ENCODE measurements at regions not wholly inside any gene's neighbourhood (a gene's known extent, or its start where the extent isn't known, plus 50 kb on each side); places are given as distances from the start of the nearest gene placed in this dataset.
"Not testable (repeated sequence)": the region's sequence is repeated elsewhere in the genome, so short reads cannot be mapped to it uniquely, and the experiment has no call there.

- Histone ChIP-seq H3K9me3 (ENCODE audit: control insufficient read depth, low read length) (no peaks in the 10 kb centered on the region), H3K4me3 (ENCODE audit: low read depth, low read length) (no peak overlapping the region), H3K36me3 (ENCODE audit: control insufficient read depth, insufficient read depth, low read length) (no peaks in the 10 kb centered on the region), H3K4me2 (ENCODE audit: low read length) (no peak overlapping the region), H3K27ac (no peak overlapping the region), H3K79me2 (no peaks in the 10 kb centered on the region), H3K27me3 (ENCODE audit: control insufficient read depth, insufficient read depth, low read length) (no peaks in the 10 kb centered on the region), H3K4me1 (no peaks in the 10 kb centered on the region), H3K9ac (no peak overlapping the region), H2AFZ (no peak overlapping the region)
- TF ChIP-seq CTCF (IDR thresholded peaks at IDR 0.05): no peak
These were observed 111.1 kb upstream of the CAB39 start for GRCh38 chr2:230601510-230601909.

- H3K27ac ChIP-seq: no peak overlapping the region
- no peak overlapping the region for H2AFZ ChIP-seq
- no peaks in the 10 kb centered on the region for H3K4me1 ChIP-seq
- no peaks in the 10 kb centered on the region for H3K9me3 ChIP-seq (ENCODE audit: control insufficient read depth, low read length)
- H3K27me3 ChIP-seq (ENCODE audit: control insufficient read depth, insufficient read depth, low read length): no peaks in the 10 kb centered on the region
- no peaks in the 10 kb centered on the region for H3K79me2 ChIP-seq
- no peak overlapping the region for H3K4me3 ChIP-seq (ENCODE audit: low read depth, low read length)
- no peak overlapping the region for H3K4me2 ChIP-seq (ENCODE audit: low read length)
- TF ChIP-seq CTCF (IDR thresholded peaks at IDR 0.05): no peak
- H3K9ac ChIP-seq: no peak overlapping the region
- no peaks in the 10 kb centered on the region for H3K36me3 ChIP-seq (ENCODE audit: control insufficient read depth, insufficient read depth, low read length)
These were observed 109.9 kb upstream of the CAB39 start for GRCh38 chr2:230602562-230603230.

DNA sequence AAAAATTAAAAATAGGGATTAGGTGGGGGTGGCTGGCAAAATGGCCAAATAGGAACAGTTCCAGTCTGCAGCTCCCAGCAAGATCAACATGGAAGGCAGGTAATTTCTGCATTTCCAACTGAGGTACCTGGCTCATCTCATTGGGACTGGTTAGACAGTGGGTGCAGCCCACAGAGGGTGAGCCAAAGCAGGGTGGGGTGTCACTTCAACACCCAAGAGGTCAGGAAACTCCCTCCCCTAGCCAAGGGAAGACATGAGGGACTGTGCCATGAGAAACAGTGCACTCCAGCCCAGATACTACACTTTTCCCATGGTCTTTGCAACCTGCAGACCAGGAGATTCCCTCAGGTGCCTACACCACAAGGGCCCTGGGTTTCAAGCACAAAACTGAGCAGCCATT is 109.3 kb upstream of the CAB39 start:
- not testable (repeated sequence) for H3K4me2 ChIP-seq (ENCODE audit: low read length); H3K27ac ChIP-seq; H3K9ac ChIP-seq; H3K79me2 ChIP-seq; H3K36me3 ChIP-seq (ENCODE audit: control insufficient read depth, insufficient read depth, low read length); H3K4me1 ChIP-seq; H3K4me3 ChIP-seq (ENCODE audit: low read depth, low read length); H3K27me3 ChIP-seq (ENCODE audit: control insufficient read depth, insufficient read depth, low read length); H3K9me3 ChIP-seq (ENCODE audit: control insufficient read depth, low read length); H2AFZ ChIP-seq

GRCh38 chr2:230604158-230604557 is 108.5 kb upstream of the CAB39 start:
- not testable (repeated sequence) for H3K27me3 ChIP-seq (ENCODE audit: control insufficient read depth, insufficient read depth, low read length); H3K9me3 ChIP-seq (ENCODE audit: control insufficient read depth, low read length); H3K79me2 ChIP-seq; H3K4me1 ChIP-seq; H3K27ac ChIP-seq; H3K9ac ChIP-seq; H3K36me3 ChIP-seq (ENCODE audit: control insufficient read depth, insufficient read depth, low read length); H3K4me3 ChIP-seq (ENCODE audit: low read depth, low read length); H3K4me2 ChIP-seq (ENCODE audit: low read length); H2AFZ ChIP-seq

DNA sequence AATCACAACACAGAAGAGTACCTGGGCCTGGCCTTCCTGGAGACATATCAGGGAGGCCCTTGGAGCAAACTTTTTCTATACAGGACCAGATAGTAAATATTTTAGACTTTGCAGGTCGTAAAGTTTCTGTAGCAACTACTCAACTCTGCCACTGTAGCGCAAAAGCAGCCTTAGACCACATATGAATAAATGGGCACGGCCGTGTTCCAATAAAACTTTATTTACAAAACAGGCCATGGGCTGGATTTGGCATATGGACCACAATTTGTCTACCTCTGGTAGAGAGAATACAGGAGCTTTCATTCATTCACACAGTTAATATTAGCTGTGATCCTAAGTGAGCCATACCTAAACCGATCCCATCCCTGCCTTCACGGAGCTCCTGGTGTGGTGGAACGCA is 98.6 kb upstream of the CAB39 start:
- Histone ChIP-seq H3K79me2 (no peaks in the 10 kb centered on the region), H3K9ac (no peak overlapping the region), H3K4me3 (ENCODE audit: low read depth, low read length) (no peak overlapping the region), H3K9me3 (ENCODE audit: control insufficient read depth, low read length) (no peaks in the 10 kb centered on the region), H3K36me3 (ENCODE audit: control insufficient read depth, insufficient read depth, low read length) (no peaks in the 10 kb centered on the region), H2AFZ (no peak overlapping the region), H3K4me1 (no peaks in the 10 kb centered on the region), H3K27me3 (ENCODE audit: control insufficient read depth, insufficient read depth, low read length) (no peaks in the 10 kb centered on the region), H3K4me2 (ENCODE audit: low read length) (no peak overlapping the region), H3K27ac (no peak overlapping the region)
- no peak for TF ChIP-seq CTCF (IDR thresholded peaks at IDR 0.05)

DNA sequence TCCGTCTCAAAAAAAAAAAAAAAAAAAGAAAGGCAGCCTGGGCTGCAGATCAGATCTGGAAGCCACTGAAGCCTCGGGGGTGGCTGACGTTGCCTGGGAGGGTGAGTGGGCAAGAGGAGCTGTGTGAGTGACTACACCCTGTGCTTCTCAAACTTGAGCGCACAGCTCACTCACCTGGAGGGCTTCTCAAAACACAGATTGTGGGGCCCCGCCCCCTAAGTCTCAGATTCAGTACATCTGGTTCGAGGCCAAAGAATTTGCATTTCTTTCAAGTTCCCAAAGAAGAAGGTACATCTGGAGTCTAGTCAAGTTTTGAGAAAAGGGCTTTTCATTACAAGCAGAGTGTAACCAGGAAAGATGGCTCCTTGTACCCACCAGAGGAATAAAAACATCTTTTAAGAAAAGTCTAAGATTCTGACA is 97.7 kb upstream of the CAB39 start:
- Histone ChIP-seq H3K27ac (no peak overlapping the region), H3K4me2 (ENCODE audit: low read length) (no peak overlapping the region), H3K27me3 (ENCODE audit: control insufficient read depth, insufficient read depth, low read length) (no peaks in the 10 kb centered on the region), H3K4me1 (no peaks in the 10 kb centered on the region), H3K4me3 (ENCODE audit: low read depth, low read length) (no peak overlapping the region), H3K79me2 (no peaks in the 10 kb centered on the region), H3K9me3 (ENCODE audit: control insufficient read depth, low read length) (no peaks in the 10 kb centered on the region), H3K36me3 (ENCODE audit: control insufficient read depth, insufficient read depth, low read length) (no peaks in the 10 kb centered on the region), H2AFZ (no peak overlapping the region), H3K9ac (no peak overlapping the region)
- TF ChIP-seq CTCF (IDR thresholded peaks at IDR 0.05): no peak

DNA sequence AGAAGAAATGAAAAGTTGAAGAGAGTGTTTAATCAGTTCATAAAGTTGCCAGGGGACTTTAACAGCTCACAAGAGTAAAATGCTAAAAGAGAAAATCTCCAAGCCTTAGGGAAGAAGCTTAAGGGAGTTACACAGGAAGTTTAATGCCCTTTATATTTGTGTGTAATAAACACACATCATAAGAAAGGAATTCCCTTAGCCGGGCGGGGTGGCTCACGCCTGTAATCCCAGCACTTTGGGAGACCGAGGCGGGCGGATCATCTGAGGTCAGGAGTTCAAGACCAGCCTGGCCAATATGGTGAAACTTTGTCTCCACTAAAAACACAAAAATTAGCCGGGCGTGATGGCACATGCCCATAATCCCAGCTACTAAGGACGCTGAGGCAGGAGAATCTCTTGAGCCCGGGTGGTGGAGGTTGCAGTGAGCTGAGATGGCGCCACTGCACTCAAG is 95.4 kb upstream of the CAB39 start:
- not testable (repeated sequence) for H3K9ac ChIP-seq; H2AFZ ChIP-seq; H3K9me3 ChIP-seq (ENCODE audit: control insufficient read depth, low read length); H3K27ac ChIP-seq; H3K79me2 ChIP-seq; H3K4me3 ChIP-seq (ENCODE audit: low read depth, low read length); H3K4me1 ChIP-seq; H3K27me3 ChIP-seq (ENCODE audit: control insufficient read depth, insufficient read depth, low read length); H3K4me2 ChIP-seq (ENCODE audit: low read length); H3K36me3 ChIP-seq (ENCODE audit: control insufficient read depth, insufficient read depth, low read length)
